Stimulated activated effector memory CD8-positive, alpha-beta T cell treated with anti-CD3 and anti-CD28 coated beads, Interleukin-12 subunit alpha, Interleukin-12 subunit beta, amount 100 ng/mL, for 72 hours (primary cell): ENCODE measurements at regions not wholly inside any gene's neighbourhood (a gene's known extent, or its start where the extent isn't known, plus 50 kb on each side); places are given as distances from the start of the nearest gene placed in this dataset.

Source experiments
- ATAC-seq: fragments of 150-1000 bp; cut with Tn5 transposase; 2 replicates; pipeline ENCODE4 v1.10.0; 2021
- DNase-seq, 2 donors: peaks; one replicate each; pipeline ENCODE4 v3.0.0; 2021 to 2022; ENCODE audit warnings: low spot score in 2 of 2
- H3K27ac Mint-ChIP-seq: one replicate; pipeline ENCODE4 v1.8.0; 2022; ENCODE audit warnings: mild to moderate bottlenecking, mixed read lengths
- H3K36me3 Mint-ChIP-seq: one replicate; pipeline ENCODE4 v1.8.0; 2022; ENCODE audit warnings: mild to moderate bottlenecking, mixed read lengths
- H3K4me1 Mint-ChIP-seq: one replicate; pipeline ENCODE4 v1.8.0; 2022; ENCODE audit warnings: mixed read lengths
- H3K4me3 Mint-ChIP-seq: one replicate; pipeline ENCODE4 v1.8.0; 2022; ENCODE audit warnings: mild to moderate bottlenecking, mixed read lengths
- H3K9me3 Mint-ChIP-seq: one replicate; pipeline ENCODE4 v1.8.0; 2022; ENCODE audit warnings: mixed read lengths

GRCh38 chr16:63980763-63981162 is 1141.1 kb downstream of the CDH11 start:
- H3K9me3 Mint-ChIP-seq = peaks cover 21% of the 10 kb centered on the region

GRCh38 chr16:63978240-63978639 is 1143.6 kb downstream of the CDH11 start:
- Mint-ChIP-seq H3K27ac (no peak overlapping the region), H3K36me3 (no peaks in the 10 kb centered on the region), H3K4me1 (no peaks in the 10 kb centered on the region), H3K4me3 (no peak overlapping the region), H3K9me3 (peaks cover 21% of the 10 kb centered on the region)
- ATAC-seq (no peak), DNase-seq (no peak)

More at GRCh38 chr16:63980763-63981162, 1141.1 kb downstream of the CDH11 start:
- no peaks in the 10 kb centered on the region for H3K4me1 Mint-ChIP-seq
- H3K27ac Mint-ChIP-seq = no peak overlapping the region
- DNase-seq (no peak), ATAC-seq (no peak)
- H3K4me3 Mint-ChIP-seq = no peak overlapping the region
- H3K36me3 Mint-ChIP-seq = no peaks in the 10 kb centered on the region

GRCh38 chr16:63976345-63976744 is 1145.5 kb downstream of the CDH11 start:
- no peak for ATAC-seq
- no peak overlapping the region for H3K27ac Mint-ChIP-seq
- H3K4me1 Mint-ChIP-seq = no peaks in the 10 kb centered on the region
- DNase-seq = no peak
- no peak overlapping the region for H3K4me3 Mint-ChIP-seq
- H3K36me3 Mint-ChIP-seq = no peaks in the 10 kb centered on the region
- H3K9me3 Mint-ChIP-seq = peaks cover 18% of the 10 kb centered on the region

GRCh38 chr16:63975669-63976068 is 1146.2 kb downstream of the CDH11 start:
- Mint-ChIP-seq H3K9me3 (peaks cover 18% of the 10 kb centered on the region), H3K4me3 (no peak overlapping the region), H3K36me3 (no peaks in the 10 kb centered on the region), H3K4me1 (no peaks in the 10 kb centered on the region), H3K27ac (no peak overlapping the region)
- DNase-seq (no peak), ATAC-seq (no peak)

GRCh38 chr16:63967966-63968365 is 1153.9 kb downstream of the CDH11 start:
- Mint-ChIP-seq H3K27ac (no peak overlapping the region), H3K4me3 (no peak overlapping the region), H3K9me3 (peaks cover 12% of the 10 kb centered on the region), H3K36me3 (no peaks in the 10 kb centered on the region), H3K4me1 (no peaks in the 10 kb centered on the region)
- DNase-seq (no peak), ATAC-seq (no peak)

GRCh38 chr16:63960321-63960720 is 1161.5 kb downstream of the CDH11 start:
- Mint-ChIP-seq H3K9me3 (peaks cover 23% of the 10 kb centered on the region), H3K4me1 (no peaks in the 10 kb centered on the region), H3K36me3 (no peaks in the 10 kb centered on the region), H3K4me3 (no peak overlapping the region), H3K27ac (no peak overlapping the region)
- DNase-seq = no peak
- no peak for ATAC-seq

- Mint-ChIP-seq H3K9me3 (peaks cover 16% of the 10 kb centered on the region), H3K27ac (no peak overlapping the region), H3K4me1 (no peaks in the 10 kb centered on the region), H3K36me3 (no peaks in the 10 kb centered on the region), H3K4me3 (no peak overlapping the region)
- no peak for ATAC-seq
- DNase-seq = no peak
Observed at GRCh38 chr16:63947022-63947421, 1174.8 kb downstream of the CDH11 start.

- Mint-ChIP-seq H3K4me3 (no peak overlapping the region), H3K27ac (no peak overlapping the region), H3K9me3 (peaks cover 14% of the 10 kb centered on the region), H3K4me1 (no peaks in the 10 kb centered on the region), H3K36me3 (no peaks in the 10 kb centered on the region)
- DNase-seq (no peak), ATAC-seq (no peak)
Observed at GRCh38 chr16:63945806-63946205, 1176.1 kb downstream of the CDH11 start.

- H3K4me1 Mint-ChIP-seq = no peaks in the 10 kb centered on the region
- no peak overlapping the region for H3K27ac Mint-ChIP-seq
- DNase-seq (no peak), ATAC-seq (no peak)
- no peak overlapping the region for H3K4me3 Mint-ChIP-seq
- no peaks in the 10 kb centered on the region for H3K36me3 Mint-ChIP-seq
- peaks cover 18% of the 10 kb centered on the region for H3K9me3 Mint-ChIP-seq
Observed at GRCh38 chr16:63943566-63943965, 1178.3 kb downstream of the CDH11 start.

GRCh38 chr16:63938661-63939060 is 1183.2 kb downstream of the CDH11 start:
- Mint-ChIP-seq H3K27ac (no peak overlapping the region), H3K36me3 (no peaks in the 10 kb centered on the region), H3K4me3 (no peak overlapping the region), H3K4me1 (no peaks in the 10 kb centered on the region), H3K9me3 (peaks cover 27% of the 10 kb centered on the region)
- DNase-seq = no peak
- no peak for ATAC-seq

GRCh38 chr16:63933841-63934240 is 1188.0 kb downstream of the CDH11 start:
- H3K4me3 Mint-ChIP-seq = no peak overlapping the region
- H3K4me1 Mint-ChIP-seq = no peaks in the 10 kb centered on the region
- ATAC-seq = no peak
- no peak overlapping the region for H3K27ac Mint-ChIP-seq
- no peak for DNase-seq
- H3K36me3 Mint-ChIP-seq = no peaks in the 10 kb centered on the region
- peaks cover 21% of the 10 kb centered on the region for H3K9me3 Mint-ChIP-seq

GRCh38 chr16:63928421-63928820 is 1193.4 kb downstream of the CDH11 start:
- peaks cover 26% of the 10 kb centered on the region for H3K9me3 Mint-ChIP-seq
- H3K36me3 Mint-ChIP-seq = no peaks in the 10 kb centered on the region
- no peak overlapping the region for H3K27ac Mint-ChIP-seq
- no peaks in the 10 kb centered on the region for H3K4me1 Mint-ChIP-seq
- DNase-seq = no peak
- H3K4me3 Mint-ChIP-seq = no peak overlapping the region
- no peak for ATAC-seq

- Mint-ChIP-seq H3K4me3 (no peak overlapping the region), H3K4me1 (no peaks in the 10 kb centered on the region), H3K27ac (no peak overlapping the region), H3K36me3 (no peaks in the 10 kb centered on the region), H3K9me3 (peaks cover 23% of the 10 kb centered on the region)
- DNase-seq = no peak
- no peak for ATAC-seq
Observed at GRCh38 chr16:63925221-63925620, 1196.6 kb downstream of the CDH11 start.

- ATAC-seq = no peak
- H3K27ac Mint-ChIP-seq = no peak overlapping the region
- H3K9me3 Mint-ChIP-seq = peaks cover 27% of the 10 kb centered on the region
Observed at GRCh38 chr16:63922560-63922959, 1199.3 kb downstream of the CDH11 start.

GRCh38 chr16:63921737-63922295 is 1200.0 kb downstream of the CDH11 start:
- peaks cover 33% of the 10 kb centered on the region for H3K9me3 Mint-ChIP-seq
- no peaks in the 10 kb centered on the region for H3K4me1 Mint-ChIP-seq
- DNase-seq (no peak), ATAC-seq (no peak)
- no peak overlapping the region for H3K4me3 Mint-ChIP-seq
- H3K27ac Mint-ChIP-seq = no peak overlapping the region
- no peaks in the 10 kb centered on the region for H3K36me3 Mint-ChIP-seq

More at GRCh38 chr16:63922560-63922959, 1199.3 kb downstream of the CDH11 start:
- Mint-ChIP-seq H3K36me3 (no peaks in the 10 kb centered on the region), H3K4me3 (no peak overlapping the region), H3K4me1 (no peaks in the 10 kb centered on the region)
- DNase-seq = no peak

- H3K4me1 Mint-ChIP-seq = no peaks in the 10 kb centered on the region
- no peak overlapping the region for H3K27ac Mint-ChIP-seq
- no peak overlapping the region for H3K4me3 Mint-ChIP-seq
- DNase-seq (no peak), ATAC-seq (no peak)
- peaks cover 25% of the 10 kb centered on the region for H3K9me3 Mint-ChIP-seq
- no peaks in the 10 kb centered on the region for H3K36me3 Mint-ChIP-seq
Observed at GRCh38 chr16:63913290-63913689, 1208.6 kb downstream of the CDH11 start.

- Mint-ChIP-seq H3K4me1 (no peaks in the 10 kb centered on the region), H3K27ac (no peak overlapping the region), H3K4me3 (no peak overlapping the region), H3K36me3 (no peaks in the 10 kb centered on the region), H3K9me3 (peaks cover 18% of the 10 kb centered on the region)
- ATAC-seq (no peak), DNase-seq (no peak)
Observed at GRCh38 chr16:63907251-63907650, 1214.6 kb downstream of the CDH11 start.
